A549 (cell line): ENCODE measurements at regions not wholly inside any gene's neighbourhood (a gene's known extent, or its start where the extent isn't known, plus 50 kb on each side); places are given as distances from the start of the nearest gene placed in this dataset.

Experiments
- EP300 ChIP-seq, 2 experiments: fragments of >200 bp; sonication (Bioruptor Twin); formaldehyde crosslinking; IDR thresholded peaks; 2 replicates in 1 of 2; 3 replicates in 1 of 2; pipeline ENCODE4 v1.6.1; 2016 to 2017
- HDAC2 ChIP-seq: fragments of 200-600 bp; sonication (generic); IDR thresholded peaks from 2 replicates; pipeline ENCODE4 v1.6.1; 2016
- HOXA7 ChIP-seq: fragments of 250-450 bp; sonication (Bioruptor Pico); IDR thresholded peaks from 2 replicates; pipeline ENCODE4 v1.5.0; 2020; ENCODE audit warnings: mild to moderate bottlenecking, moderate library complexity
- RCOR1 ChIP-seq: fragments of 150-350 bp; IDR thresholded peaks from 2 replicates; pipeline ENCODE4 v1.6.1; 2014; ENCODE audit warnings: antibody characterized with exemption, low read length, low read depth
- SMC3 ChIP-seq: fragments of >200 bp; sonication (Bioruptor Twin); formaldehyde crosslinking; IDR thresholded peaks from 3 replicates; pipeline ENCODE4 v1.6.1; 2018; ENCODE audit warnings: inconsistent platforms
- TF ChIP-seq, protein P1 (sequence below): fragments of >200 bp; sonication (Bioruptor Twin); formaldehyde crosslinking; IDR thresholded peaks from 3 replicates; pipeline ENCODE4 v1.5.1; 2016
- TF ChIP-seq, protein P2 (sequence below): IDR thresholded peaks from 2 replicates; pipeline ENCODE4 v1.6.1; 2012
- TF ChIP-seq, protein P3 (sequence below): fragments of 250-450 bp; sonication (Bioruptor Pico); IDR thresholded peaks from 2 replicates; pipeline ENCODE4 v1.5.0; 2021; ENCODE audit warnings: mild to moderate bottlenecking, moderate library complexity, borderline replicate concordance

DNA sequence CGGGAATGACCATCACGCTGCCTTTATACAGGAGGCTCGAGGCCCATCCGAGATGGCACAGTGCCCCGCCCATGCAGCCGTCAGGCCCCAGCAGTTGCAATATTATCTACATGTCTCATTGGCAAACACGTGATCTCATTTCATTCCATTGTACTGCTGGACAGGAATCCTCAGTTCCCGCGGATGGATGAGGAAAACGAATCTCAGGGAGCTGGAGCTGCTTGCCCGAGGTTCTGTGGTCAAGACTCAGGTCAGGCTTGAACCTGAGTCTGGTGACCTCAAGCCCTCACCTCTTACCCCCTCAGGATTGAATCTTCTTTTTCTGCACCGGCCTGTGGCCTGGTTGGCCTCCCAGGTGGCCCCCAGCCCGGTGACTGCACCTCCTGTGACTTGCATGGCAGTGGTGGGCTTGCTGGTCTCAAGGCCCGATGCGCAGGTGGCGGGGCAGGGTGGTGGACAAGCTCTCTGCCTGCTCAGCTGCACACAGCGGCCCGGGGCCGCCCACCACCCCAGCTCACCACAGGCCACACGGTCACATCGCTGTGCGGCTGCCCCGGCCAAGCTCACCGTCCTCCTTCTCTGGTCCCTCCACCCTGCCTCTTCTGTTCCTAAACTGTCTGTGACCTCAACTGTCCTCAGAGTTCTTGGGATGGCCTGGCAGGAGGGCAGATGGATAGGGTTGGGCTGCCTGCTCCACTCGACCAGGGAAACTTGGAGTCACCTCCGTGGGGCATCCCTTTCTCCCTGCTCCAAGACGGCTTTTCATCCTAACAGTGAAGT is 52.0 kb upstream of the HS6ST1 start:
- TF ChIP-seq, protein P1, sequence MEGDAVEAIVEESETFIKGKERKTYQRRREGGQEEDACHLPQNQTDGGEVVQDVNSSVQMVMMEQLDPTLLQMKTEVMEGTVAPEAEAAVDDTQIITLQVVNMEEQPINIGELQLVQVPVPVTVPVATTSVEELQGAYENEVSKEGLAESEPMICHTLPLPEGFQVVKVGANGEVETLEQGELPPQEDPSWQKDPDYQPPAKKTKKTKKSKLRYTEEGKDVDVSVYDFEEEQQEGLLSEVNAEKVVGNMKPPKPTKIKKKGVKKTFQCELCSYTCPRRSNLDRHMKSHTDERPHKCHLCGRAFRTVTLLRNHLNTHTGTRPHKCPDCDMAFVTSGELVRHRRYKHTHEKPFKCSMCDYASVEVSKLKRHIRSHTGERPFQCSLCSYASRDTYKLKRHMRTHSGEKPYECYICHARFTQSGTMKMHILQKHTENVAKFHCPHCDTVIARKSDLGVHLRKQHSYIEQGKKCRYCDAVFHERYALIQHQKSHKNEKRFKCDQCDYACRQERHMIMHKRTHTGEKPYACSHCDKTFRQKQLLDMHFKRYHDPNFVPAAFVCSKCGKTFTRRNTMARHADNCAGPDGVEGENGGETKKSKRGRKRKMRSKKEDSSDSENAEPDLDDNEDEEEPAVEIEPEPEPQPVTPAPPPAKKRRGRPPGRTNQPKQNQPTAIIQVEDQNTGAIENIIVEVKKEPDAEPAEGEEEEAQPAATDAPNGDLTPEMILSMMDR: no peak
- TF ChIP-seq SMC3 (no peak), HDAC2 (no peak), EP300 (IDR thresholded peaks at IDR 0.05) (no peak), RCOR1 (no peak), HOXA7 (CRISPR knock-in tag) (no peak)
- TF ChIP-seq, protein P2, sequence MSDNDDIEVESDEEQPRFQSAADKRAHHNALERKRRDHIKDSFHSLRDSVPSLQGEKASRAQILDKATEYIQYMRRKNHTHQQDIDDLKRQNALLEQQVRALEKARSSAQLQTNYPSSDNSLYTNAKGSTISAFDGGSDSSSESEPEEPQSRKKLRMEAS: no peak
- TF ChIP-seq, protein P3, sequence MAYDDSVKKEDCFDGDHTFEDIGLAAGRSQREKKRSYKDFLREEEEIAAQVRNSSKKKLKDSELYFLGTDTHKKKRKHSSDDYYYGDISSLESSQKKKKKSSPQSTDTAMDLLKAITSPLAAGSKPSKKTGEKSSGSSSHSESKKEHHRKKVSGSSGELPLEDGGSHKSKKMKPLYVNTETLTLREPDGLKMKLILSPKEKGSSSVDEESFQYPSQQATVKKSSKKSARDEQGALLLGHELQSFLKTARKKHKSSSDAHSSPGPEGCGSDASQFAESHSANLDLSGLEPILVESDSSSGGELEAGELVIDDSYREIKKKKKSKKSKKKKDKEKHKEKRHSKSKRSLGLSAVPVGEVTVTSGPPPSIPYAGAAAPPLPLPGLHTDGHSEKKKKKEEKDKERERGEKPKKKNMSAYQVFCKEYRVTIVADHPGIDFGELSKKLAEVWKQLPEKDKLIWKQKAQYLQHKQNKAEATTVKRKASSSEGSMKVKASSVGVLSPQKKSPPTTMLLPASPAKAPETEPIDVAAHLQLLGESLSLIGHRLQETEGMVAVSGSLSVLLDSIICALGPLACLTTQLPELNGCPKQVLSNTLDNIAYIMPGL (CRISPR knock-in tag): no peak
